ENCODE measurements at regions not wholly inside any gene's neighbourhood (a gene's known extent, or its start where the extent isn't known, plus 50 kb on each side); places are given as distances from the start of the nearest gene placed in this dataset.
"Not testable (repeated sequence)": the region's sequence is repeated elsewhere in the genome, so short reads cannot be mapped to it uniquely, and the experiment has no call there.

DNA sequence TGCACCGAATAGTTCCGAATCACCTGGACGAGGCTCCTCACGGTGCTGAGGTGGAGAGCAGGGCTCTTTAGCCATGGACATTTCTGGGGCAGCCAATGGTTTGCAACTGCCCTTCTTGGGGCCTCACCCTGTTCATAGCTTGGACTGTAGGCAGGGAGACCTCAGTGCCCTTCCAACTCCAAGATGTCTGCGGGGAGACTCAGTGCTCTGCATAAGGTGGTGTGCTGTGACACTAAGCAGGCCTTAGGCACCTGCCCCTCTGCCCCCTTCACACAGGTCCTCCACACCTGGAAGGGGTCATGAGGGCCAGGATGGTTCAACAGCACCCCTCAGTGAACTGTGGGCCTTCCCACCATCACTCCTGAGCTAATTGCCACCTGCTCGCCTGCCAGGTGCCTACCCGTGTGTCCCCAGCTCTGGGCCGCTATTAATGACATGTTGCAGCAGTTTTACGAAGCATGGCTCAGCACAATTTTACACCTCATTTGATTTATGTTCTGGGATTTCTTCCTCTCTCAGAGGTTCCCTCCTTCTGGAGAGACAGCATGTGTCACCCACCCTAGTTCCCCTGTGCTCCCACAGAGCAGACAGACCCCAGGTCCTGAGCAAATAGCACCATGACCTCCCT, 101.2 kb upstream of the SMAD3 start:
- DNase-seq (ENCODE audit: low read depth, low spot score), result no peak

DNA sequence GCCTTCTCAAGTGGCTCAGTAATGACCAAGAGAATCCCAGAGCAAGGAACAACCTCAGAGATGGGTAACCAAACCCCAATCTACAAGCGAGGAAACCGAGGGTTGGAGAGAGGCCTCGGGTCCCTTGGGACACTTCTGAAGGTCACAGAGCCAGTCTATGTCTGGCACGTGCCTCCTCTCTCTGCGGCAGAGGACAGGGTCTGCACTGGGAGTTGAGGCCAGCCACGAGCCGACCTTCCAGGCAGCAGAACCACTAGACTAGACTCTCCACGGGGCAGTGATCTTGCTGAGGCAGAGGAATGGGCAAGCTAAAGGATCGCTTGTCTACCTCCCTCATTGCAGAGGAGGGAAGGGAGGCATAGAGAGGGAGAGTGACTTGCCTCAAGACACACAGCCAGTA, 100.6 kb upstream of the SMAD3 start:
- no peak for DNase-seq (ENCODE audit: low read depth, low spot score)

DNA sequence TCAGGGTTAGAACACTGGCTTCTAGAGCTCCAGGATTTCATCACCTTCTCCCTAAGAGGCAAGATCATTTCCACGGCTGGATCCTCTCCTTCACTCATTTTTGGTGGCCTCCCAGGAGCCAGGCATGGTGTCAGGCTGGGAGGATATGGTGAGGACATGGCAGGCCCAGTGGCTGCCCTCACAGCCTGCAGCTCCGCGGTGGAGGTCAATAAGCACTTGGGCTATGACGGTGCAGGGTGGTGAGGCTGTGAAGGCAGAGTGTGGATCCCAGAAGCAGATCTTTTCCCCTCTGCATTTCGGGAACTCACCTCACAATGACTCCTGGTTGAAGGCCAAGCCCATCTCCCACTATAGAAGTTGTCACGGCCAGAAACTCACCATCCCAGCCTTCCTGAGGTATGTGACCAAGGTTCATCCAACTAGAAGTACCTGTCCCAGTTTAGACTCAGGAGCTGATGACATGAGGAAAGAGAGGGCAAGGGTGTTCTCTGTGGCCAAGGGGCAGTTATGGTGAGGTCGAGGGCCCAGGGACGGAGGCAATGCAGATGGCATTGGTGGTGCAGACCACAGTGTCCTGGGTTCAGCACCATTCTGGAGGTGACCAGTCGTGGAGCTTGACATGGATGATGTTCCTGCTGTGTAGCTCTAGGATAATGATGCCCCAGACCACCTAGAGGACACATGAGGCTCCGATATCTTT, 100.1 kb upstream of the SMAD3 start:
- DNase-seq (ENCODE audit: low read depth, low spot score), result no peak

DNA sequence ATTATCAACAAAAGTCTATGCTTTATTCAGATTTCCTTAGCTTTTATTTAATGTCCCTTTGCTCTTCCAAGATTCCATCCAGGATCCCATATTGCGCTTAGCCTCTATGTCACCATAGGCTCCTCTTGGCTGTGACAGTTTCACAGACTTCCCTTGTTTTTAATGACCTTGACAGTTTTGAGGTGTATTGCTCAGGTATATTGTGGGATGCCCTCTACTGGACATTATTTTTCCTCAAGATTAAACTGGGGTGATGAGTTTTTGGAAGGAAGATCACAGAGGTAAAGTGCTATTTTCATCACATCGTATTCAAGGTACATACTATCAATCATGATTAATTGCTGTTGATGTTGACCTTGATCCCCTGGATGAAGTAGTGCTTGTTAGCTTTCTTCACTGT, 99.1 kb upstream of the SMAD3 start:
- DNase-seq (ENCODE audit: low read depth, low spot score), result no peak

DNA sequence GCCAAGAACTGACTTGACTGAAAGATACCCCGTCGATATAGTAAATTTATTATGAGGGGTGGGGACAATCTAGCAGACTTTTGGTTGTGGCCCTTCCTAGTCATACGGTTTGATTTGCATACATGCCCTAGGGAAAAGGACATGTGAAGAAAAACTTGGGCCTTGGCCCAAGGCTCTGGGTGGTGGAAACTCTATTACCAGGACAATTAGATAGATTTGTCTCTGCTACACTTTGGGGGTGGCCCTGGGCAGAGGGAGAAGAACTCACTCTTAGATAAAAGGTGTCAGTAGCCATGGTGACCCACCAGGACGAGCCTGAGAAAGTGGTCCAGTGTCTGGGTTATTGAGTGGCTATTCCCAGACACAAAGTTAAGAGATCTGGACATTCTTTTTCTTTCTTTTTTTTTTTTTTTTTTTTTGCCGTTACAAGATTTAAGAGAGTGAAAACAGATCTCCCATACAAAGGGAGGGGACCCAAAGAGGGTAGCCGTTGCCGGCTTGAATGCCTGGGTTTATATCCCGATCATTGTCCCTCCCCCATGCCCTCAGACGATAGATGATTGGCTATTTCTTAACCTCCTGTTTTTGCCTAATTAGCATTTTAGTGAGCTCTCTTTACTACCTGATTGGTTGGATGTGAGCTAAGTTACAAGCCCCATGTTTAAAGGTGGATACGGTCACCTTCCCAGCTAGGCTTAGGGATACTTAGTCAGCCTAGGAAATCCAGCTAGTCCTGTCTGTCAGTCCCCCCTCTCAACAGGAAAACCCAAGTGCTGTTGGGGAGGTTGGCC, 96.4 kb upstream of the SMAD3 start:
- DNase-seq (ENCODE audit: low read depth, low spot score), result no peak

DNA sequence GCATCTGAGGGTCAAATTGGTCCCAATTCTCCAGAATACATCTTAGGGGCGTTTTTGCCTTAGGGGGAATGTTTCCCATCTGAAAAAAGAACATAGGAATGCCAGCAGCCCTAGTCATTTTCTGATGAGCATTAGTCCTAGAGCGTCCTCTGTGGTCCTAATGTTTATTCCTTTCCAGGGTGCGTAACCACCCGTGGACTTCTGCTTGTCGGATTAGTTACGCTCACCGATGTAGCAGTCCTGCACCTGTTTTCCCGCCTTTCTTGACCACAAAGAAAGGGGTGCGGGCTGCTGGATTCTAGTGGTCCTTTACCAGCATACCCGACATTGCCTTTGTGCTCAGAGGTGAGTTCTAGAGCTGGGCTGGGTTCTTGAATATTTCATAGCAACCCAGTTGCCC, 91.3 kb upstream of the SMAD3 start:
- DNase-seq (ENCODE audit: low read depth, low spot score), result not testable (repeated sequence)

DNA sequence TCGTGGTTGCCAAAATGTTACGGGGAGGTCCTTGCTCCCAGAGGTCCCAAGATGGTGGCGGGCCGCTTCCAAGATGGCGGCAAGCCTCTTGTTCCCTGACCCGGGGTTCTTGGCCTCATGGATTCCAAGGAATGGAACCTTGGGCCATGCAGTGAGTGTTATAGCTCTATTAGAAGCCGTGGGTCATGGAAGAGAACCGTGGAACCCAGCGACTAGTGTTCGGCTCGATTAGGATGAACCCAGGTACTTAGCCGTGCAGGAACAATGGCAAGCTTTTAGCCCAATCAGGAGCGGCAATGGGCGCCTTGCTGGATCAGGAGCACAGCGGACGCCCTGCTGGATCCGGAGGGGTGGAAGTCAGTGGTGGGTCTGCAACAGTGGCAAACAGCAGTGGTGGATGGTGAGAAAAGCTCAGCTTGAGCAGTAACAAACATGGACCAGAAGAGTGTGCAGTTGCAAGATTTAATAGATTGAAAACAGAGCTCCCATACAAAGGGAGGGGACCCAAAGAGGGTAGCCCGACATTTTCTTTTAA, 89.2 kb upstream of the SMAD3 start:
- DNase-seq (ENCODE audit: low read depth, low spot score), result not testable (repeated sequence)

DNA sequence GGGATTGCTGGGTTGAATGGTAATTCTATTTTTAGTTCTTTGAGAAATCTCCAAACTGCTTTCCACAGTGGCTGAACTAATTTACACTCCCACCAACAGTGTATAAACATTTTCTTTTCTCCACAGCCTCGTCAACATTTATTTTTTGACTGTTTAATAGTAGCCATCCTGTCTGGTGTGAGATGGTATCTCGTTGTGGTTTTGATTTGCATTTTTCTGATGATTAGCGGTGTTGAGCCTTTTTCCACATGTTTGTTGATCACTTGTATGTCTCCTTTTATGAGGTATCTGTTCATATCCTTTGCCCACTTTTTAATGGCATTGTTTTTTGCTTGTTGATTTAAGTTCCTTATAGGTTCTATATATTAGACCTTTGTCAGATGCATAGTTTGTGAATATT, 85.1 kb upstream of the SMAD3 start:
- not testable (repeated sequence) for DNase-seq (ENCODE audit: low read depth, low spot score)

DNA sequence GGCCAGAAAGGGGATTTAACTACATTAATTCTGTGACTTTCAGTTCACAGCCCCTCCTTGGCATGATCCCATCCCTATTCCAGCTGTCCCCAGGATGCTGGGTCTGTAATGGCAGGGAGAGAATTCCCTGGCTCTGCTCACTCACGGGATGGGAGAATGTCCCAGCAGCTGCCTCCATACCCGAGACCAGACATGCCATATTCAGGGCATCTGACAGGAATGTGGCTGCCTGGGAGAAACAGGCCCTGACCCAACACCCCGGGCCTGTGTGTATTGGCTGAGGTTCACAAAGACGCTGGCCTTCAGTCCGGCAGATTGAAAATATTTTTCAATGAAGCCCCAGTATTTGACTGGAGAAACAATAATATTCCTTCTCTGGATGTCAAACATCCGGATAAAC, 83.6 kb upstream of the SMAD3 start:
- peak; percentile 10 for DNase-seq (ENCODE audit: low read depth, low spot score)

DNA sequence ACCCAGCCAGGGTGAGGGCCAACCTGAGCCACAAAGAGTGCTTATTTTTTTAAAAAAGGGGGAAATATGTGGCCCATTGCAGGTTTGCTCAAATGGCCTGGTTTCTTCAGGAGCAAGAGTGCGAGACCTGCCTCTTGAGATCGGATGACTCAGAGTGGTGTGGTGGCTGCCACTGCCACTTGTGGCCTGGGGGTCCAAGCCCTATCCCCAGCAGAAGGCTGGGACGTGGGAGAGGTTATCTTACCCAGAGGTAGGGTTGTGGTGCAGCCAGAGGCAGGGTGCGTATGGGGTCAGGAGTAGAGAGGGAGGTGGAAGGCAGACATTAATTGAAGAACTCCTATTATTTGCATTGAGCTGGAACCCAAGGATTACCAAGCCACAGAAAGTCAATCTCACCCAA, 83.2 kb upstream of the SMAD3 start:
- DNase-seq (ENCODE audit: low read depth, low spot score), result no peak

DNA sequence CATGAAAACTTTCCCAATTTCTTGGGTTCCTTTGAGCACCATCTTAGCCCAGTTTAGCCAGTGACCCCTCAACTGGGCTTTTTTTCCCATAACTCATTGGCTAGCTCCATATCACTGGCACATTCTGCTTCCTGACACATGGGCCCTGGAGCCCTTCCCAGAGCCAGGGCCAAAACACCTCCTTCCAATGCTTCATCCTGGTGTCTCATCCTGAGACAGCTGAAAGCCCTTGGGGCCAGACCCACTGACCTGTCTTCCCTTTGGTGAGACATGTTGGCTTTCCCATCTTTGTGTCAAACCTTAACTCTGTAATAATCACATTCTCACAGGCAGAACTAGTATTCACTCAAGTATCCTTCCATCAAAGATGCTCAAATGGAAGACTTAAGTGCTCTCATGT, 82.6 kb upstream of the SMAD3 start:
- DNase-seq (ENCODE audit: low read depth, low spot score), result no peak

DNA sequence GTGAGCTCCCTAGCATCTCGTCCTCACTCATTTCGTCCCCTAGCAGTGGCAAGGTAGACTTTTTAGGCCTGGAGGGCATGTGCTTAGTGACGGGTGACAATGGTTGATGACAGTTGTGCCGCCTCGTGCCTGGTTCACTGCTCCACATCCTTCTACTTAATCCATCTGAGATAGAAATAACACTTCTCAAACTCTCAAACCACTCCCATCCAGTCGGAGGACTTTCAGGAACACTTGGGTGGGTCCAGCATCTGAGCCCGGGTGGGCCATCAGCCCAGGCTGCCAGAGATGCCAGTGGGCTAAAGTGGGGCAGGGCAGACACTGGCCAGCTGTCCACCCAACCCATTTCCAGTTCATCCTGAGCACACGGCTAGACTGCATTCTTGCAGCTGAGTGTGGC, 79.7 kb upstream of the SMAD3 start:
- no peak for DNase-seq (ENCODE audit: low read depth, low spot score)

DNA sequence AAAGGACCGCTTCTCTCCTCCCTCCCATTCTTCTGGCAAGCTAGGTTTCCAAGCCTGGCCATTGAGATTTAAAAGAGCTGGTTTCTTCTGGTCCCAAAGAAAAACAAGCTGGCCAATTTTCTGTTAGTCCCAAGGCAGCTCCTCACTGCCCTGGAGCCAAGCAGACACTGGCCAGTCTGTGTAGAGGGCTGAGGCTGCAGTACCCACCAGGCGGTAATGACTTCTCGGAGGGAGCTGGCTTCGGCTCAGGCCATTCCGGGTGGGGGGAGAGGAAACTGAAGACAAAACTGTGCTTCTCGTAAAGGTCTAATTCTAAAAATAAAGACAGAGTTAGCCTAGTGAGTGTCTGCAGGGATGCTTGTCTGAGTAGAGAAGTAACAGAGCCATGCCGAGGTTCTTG, 78.5 kb upstream of the SMAD3 start:
- no peak for DNase-seq (ENCODE audit: low read depth, low spot score)

DNA sequence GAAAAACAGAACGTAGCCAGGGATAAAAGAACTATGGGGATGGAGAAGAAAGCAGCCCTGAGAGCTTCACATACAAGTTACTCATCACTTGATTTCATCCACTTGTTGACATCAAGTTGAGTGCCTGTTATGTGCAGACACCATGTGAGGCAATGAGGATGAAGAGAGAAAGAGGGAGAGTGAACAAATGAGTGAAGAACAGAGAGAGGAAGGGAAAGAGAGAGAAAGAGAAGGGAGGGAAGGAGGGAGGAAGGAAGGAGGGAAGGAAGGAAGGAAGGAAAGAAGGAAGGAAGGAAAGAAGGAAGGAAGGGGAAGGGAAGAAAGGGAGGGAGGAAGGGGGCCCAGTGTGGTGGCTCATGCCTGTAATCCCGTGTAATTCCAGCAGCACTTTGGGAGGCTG, 72.3 kb upstream of the SMAD3 start:
- no peak for DNase-seq (ENCODE audit: low read depth, low spot score)

DNA sequence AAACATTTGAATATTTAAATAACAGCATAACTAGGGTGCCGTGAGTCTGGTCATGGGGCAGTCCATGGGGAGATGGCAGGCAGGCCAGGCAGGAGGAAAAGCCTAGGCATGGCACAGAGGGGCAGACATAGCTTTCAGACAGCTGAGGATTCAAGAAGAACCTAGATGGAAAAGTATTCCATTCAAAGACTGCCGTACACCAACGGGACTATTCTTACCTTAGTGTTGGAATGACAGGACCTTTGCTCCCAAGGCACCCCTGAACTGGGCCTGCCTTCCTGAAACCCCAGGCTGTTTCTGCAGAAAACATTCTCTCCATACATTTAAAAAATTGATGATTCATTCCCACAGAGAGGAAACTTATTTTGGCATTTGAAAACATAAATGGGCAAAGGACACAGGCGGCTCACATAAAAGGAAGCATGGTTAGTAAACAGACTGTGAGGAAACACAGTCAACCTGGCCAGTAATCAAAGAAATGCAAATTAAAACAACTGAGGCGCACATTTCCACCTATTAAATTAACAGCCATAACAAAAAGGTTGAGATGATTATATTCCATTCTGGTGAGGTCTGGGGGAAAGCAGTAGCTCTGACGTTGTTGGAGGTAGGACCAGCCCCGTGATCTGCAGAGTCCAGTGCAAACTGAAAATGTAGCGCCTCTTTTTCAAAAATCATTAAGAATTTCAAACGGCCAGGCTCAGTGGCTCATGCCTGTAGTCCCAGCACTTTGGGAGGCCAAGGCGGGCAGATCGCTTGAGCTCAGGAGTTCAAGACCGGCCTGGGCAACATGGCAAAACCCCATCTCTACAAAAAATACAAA, 71.3 kb upstream of the SMAD3 start:
- DNase-seq (ENCODE audit: low read depth, low spot score), result no peak

DNA sequence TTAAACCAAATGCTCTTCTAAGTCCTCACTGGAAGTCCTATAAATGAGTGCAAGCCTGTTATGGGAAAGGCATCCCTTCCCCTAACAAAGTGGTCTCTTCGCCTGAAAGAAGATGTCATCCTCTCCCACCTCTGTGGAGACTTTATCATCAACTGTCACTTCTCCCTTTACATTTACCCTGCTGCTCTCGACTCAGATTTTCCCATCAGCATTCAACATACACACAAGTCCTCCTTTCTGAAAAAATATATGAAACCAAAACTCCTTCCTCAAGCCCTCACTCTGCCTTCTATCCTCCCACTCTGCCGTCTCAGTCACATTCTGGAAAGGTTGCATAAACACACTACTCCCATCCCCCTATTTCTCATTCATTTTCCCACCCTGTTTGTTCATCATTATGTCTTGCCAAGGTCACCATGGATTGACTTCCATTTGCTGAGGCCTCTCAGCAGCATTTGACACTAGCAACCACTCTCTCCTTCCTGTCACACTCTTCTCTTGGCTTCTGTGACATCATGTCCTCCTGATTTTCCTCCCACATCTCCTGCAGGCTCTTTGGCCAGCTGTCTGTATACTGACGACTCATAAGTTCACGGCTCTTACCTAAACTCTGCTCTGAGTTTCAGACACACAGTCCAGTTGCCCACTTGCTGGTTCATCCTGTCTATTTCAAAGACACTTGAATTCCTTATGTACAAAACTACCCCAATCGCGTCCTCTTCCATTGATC, 70.3 kb upstream of the SMAD3 start:
- DNase-seq (ENCODE audit: low read depth, low spot score), result no peak

DNA sequence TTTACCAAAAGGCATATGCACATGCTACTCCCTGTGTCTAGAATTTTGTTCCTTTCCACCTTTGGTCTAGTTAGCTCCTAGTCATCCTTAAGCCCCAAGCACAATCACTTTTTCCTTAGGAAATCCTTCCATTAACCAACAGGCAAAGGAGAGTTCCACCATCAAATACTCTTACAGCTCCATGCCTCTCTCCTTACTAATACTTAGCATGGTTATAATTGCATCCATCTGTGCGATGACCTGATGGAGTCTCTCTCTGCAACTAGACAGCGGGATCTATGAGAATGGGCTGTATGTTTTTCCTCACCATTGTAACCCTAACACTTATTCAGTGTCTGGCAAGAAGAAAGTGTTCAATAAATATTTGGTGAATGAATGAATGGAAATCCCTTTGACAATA, 69.3 kb upstream of the SMAD3 start:
- DNase-seq (ENCODE audit: low read depth, low spot score), result no peak

DNA sequence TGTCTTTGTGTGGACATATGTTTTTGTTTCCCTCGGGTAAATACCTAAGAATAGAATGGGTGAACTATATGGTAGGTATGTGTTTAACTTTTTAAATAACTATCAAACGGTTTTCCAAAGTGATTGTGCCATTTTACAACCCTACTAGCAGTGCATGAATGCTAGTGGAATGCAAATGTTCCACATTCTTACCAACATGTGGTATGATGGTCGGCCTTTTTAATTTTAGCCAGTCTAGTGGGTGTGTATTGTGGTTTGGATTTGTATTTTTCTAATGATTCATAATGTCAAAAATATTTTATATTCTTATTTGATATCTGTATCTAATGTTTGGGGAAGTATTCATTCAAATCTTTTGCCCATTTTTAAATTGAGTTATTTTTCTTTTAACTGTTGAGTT, 68.2 kb upstream of the SMAD3 start:
- DNase-seq (ENCODE audit: low read depth, low spot score), result no peak

DNA sequence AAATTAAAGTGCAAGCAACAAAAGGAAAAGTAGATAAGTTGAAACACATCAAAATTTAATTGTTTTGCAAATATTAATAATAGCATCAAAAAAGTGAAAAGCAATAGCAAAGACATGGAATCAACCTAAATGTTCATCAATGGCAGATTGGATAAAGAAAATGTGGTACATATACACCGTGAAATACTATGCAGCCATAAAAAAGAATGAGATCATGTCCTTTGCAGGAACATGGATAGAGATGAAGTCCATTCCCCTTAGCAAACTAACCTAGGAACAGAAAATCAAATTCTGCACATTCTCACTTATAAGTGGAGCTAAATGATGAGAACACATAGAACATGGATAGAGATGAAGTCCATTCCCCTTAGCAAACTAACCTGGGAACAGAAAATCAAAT, 67.2 kb upstream of the SMAD3 start:
- not testable (repeated sequence) for DNase-seq (ENCODE audit: low read depth, low spot score)

DNA sequence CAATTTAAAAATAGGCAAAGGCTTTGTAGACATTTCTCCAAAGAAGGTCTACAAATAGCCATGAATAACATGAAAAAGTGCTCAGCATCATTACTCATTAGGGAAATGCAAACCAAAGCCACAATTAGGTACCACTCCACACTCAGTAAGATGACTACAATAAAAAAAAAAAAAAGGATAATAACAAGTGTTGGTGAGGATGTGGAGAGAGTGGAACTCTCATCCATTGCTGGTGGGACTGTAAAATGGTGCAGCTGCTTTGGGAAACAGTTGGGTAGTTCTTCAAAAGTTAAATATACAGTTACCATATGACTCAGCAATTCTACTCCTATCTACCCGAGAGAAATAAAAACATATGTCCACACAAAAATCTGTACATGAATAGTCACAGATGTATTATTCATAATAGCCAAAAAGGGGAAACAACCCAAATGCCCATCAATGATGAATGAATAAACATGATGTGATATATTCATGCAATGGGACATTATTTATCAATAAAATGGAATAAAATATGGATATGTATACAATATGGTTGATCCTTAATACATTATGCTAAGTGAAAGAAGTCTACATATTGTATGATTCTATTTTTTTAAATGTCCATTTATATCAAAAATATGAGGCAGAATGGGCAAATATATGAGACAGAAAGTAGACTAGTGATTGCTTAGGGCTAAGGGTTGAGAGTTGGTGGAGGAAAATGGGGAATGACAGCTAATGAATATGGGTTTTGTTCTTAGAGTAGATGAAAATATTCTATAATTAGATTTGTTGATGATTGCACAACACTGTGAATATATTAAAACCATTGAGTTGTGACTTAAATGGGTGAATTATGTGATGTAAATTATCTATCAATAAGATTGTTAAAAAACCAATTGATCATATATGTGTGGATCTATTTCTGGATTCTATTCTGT, 66.1 kb upstream of the SMAD3 start:
- no peak for DNase-seq (ENCODE audit: low read depth, low spot score)

All from brain pericyte (primary cell).